ENCODE measurements at regions not wholly inside any gene's neighbourhood (a gene's known extent, or its start where the extent isn't known, plus 50 kb on each side); places are given as distances from the start of the nearest gene placed in this dataset.

- TF ChIP-seq CTCF (IDR thresholded peaks at IDR 0.05) (no peak), POLR2A (IDR thresholded peaks at IDR 0.05) (no peak)
Observed at GRCh38 chr6:140548366-140548765, 1173.9 kb upstream of the CITED2 start.
